IPS-NIHi11 (cell line): ENCODE measurements at regions not wholly inside any gene's neighbourhood (a gene's known extent, or its start where the extent isn't known, plus 50 kb on each side); places are given as distances from the start of the nearest gene placed in this dataset.
"Not testable (repeated sequence)": the region's sequence is repeated elsewhere in the genome, so short reads cannot be mapped to it uniquely, and the experiment has no call there.

Source experiments
- DNase-seq: peaks from one replicate; pipeline ENCODE4 v3.0.0; 2012; ENCODE audit warnings: mixed read lengths, low spot score

DNA sequence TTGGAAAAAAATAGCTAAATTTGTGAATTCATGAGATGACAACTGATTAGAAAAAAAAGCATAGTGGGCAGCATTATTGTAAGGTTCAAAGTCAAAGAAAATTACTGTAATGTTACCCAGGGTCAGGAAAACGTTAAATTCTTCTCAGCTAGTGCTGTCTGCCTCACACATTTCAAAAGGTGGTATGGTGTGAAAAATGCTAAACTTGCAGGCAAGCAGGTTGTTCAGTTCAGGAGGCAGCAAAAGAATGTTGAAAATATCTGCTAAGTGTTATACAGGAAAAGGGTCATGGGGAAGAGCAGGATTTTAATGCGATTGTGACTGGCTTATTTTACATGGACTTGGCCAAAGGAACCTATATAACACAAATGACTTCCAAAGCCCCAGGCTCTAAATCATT, 232.5 kb upstream of the NDST3 start:
- no peak for DNase-seq

GRCh38 chr4:117811731-117812130, 222.6 kb upstream of the NDST3 start:
- DNase-seq: no peak

GRCh38 chr4:117814277-117815246, 219.7 kb upstream of the NDST3 start:
- DNase-seq: no peak

DNA sequence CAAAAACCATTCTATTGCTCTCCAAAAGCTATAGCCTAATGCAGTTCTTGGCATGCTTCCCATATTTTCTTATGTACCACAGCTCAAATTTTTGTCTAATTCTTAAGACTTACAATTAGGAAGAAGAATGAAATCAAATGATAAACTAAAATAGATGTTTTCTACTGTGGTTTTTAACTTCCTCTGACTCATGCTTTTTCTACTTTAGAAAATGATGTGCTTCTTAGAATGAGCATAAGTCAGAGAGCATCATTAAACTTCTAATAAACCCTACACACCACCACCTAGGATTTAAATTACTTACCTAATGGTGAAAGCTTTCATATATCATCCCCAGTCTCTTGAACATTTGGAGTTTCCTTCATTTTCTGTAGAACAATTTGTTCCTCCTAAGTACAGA, 217.0 kb upstream of the NDST3 start:
- DNase-seq: no peak

GRCh38 chr4:117821834-117822233, 212.5 kb upstream of the NDST3 start:
- DNase-seq: no peak

GRCh38 chr4:117823388-117823787, 210.9 kb upstream of the NDST3 start:
- no peak for DNase-seq

- DNase-seq: no peak
Measured at GRCh38 chr4:117825600-117825999, 208.7 kb upstream of the NDST3 start.

- DNase-seq: no peak
Measured at GRCh38 chr4:117831060-117831683, 203.1 kb upstream of the NDST3 start.

DNA sequence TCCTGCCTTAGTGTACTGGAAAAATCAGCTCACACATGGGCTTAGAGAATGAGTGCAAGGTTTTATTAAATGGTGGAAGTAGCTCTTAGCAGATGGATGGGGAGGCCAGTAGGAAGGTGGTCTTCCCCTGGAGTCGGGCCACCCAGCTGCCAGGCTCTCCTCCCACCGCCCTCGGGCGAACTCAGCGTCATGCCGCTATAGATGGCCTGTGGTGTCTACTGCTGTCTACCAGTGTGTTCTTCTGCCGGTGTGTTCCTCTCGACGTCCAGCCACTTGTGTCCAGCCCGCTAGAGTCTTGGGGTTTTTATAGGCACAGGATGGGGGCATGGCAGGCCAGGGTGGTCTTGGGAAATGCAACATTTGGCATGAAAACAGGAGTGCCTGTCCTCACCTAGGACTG, 198.7 kb upstream of the NDST3 start:
- DNase-seq: no peak

DNA sequence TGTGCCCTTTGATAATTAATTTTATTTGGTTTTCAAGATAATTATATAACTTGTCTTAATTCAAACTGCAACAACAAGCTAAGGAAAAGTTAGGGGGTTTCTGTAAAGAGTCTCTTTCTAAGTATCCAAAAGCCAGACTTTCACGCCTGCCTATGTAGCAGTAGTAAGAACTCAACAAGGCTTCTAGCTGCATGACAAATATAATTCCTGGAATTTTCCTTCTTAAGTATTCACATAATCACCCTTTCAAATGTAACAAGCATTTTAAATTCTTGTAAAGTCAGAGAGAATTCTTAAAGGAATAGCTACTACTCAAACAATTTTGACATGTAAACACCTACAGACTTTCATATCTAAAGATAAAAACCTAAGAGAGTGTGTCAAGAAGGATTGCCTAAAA, 189.7 kb upstream of the NDST3 start:
- DNase-seq: no peak

- no peak for DNase-seq
Measured at GRCh38 chr4:117845270-117845669, 189.0 kb upstream of the NDST3 start.

DNA sequence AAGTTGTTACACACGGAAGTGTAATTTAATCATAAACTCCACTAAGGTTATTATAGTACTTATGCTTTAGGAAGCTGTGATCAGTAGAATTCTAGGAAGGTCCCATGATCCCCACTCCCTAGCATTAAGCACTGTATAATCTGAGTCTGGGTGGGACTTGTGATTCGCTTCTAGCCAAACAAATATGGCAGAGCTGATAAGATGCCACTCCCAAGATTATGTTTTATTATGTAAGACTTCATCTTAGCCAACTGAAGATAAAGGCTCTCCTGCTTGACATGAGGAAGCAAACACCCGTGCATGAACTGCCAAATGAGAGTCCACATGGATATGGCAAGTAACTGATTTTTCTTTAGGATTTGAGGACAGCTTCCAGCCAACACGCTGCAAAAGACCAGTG, 186.4 kb upstream of the NDST3 start:
- no peak for DNase-seq

DNA sequence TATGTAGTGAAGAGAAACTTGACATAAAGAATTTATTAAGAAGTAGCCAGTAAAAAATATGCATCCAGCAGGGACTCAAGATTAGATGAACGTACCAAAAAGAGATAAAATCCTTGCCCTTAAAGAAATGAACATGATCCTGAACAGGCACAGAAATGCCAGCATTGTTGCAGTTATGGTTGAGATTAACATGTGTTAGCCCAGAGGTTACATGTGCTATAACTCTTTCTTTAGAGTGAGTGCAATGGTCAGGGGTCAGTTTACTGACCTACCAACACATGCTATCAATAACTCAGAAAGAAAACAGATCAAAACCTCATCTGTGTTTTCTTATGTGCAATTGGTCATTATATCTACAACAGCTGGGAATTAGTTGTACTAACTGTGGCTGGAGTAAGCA, 166.1 kb upstream of the NDST3 start:
- no peak for DNase-seq

DNA sequence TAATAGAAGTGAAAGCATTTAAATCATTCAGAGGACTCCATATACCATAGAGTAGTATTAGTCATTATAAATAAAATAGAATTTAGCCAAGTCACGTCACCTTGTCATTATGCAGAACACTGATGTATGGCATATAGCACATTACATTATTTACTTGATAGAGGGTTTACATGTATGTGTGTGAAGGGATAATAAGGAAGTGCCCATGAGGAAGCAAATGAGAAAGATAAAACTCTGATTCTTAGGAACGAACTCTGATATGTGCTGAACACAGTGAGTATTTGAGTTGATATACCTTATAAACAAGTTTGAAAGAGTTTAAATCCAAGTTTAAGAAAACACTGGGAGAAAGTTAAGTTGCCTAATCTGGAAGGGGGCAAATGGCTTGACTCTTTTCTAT, 160.5 kb upstream of the NDST3 start:
- no peak for DNase-seq

DNA sequence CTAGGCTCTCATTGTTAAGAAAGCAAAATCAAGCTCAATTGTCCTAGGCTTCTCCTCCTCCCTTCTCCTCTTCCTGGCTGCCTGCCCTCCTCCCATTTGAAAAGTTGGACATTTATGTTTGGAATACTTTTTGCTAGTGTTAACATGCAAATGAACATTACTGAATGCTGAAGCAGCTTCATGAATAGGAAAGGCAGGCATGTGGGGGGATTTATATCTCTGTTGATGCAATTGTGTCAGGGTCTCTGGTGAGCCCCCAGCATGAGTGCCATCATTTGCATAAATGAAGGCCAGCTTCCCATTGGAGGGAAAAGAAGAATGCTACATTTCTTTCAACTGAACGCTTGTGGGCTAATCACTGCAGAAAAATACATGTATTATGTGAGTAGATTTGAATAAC, 160.1 kb upstream of the NDST3 start:
- DNase-seq: no peak

- no peak for DNase-seq
Measured at GRCh38 chr4:117889978-117890377, 144.3 kb upstream of the NDST3 start.

DNA sequence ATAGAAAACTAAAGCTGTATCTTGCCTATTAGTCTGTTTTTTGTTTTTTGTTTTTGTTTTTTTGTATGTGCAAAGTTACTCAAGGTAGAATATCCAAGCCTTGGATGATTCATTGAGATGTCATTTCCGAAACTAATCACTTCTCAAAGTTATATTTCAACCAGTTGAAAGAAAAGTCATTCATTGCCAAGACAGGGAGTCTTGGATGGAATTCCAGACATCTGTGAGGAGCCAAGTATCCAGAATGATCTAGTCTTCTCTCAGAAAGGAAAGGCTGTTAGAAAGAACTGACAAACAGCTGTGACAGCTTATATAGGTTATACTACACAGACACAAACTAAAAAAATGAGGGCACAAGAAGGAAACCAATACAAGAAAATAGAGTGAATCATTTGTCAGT, 141.1 kb upstream of the NDST3 start:
- DNase-seq: no peak

DNA sequence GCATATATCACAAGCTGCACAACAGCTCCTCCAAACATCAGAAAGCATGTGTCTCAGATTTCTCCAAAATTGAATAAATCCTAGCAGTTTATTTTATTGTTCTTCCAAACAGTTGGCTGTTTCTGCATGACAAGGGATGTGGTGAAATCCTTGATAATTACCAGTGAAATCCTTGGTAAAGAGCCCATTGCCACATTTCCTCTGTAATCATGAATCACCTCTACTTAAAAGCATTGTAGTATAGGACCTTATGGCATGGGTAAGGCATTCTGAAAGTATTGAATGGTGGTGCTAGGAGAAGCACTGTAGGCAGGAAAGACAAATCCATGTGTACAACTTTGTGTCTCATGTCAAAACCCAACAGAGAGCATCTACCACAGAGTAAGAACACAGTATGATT, 135.8 kb upstream of the NDST3 start:
- DNase-seq: no peak

DNA sequence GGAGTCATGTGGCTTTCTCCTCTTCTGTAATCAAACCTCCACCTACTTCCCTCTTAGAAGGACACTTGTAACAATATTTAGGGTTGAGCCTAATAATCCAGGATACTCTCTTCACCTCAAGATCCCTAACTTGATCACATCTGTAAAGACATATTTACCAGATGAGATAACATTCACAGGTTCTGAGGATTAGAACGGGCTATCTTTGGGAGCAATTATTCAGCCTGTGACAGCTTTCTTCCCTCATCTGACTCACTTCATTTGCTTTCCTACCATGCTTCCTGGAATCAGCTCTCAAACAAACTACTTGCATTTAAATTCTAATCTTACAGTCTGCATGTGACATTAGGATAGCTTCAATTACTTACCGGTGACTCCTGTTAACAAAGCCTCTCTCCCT, 133.5 kb upstream of the NDST3 start:
- no peak for DNase-seq

- DNase-seq: no peak
Measured at GRCh38 chr4:117907646-117908045, 126.6 kb upstream of the NDST3 start.

DNA sequence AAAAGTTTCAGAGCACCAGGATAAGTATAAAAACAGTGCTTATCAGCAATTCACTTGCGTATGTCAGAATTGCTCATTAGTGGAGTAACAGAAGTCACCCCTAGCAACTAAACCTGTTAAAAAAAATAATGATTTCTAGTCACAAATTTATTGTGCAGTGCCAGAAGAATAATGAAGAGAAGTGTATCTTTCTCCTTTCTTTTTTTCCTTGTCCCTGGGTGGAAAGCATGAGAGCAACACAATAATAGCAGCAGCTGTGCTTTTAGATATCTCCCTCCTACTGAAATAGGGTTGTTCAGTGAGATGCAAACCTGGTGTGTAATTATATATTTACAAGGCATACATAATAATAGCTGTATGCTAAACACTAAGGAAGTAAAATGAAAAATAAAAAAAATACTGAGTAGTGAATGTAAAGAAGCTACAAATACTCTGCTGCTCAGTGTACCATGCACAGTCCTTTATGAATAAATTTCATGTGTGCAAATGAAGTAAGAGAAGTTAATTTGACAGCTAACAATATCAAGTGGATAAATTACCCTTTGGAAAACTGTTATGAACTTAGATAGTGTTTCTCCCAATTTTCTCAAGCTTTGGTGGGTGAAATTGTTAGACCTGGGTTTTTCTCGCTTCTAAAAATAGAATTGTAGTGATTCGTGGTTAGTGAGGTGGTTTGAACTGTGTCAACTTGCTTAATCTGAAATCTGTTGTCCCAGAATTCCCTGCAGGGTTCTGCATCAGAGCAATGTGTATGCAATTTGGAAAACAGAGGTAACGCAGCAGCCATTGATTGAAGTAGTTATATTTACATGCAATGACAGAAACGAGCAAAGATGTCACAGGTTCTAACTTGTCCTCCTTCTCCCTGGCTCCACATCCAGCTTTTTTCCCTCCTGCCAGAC, 125.7 kb upstream of the NDST3 start:
- DNase-seq: no peak

GRCh38 chr4:117916728-117917127, 117.6 kb upstream of the NDST3 start:
- no peak for DNase-seq

- DNase-seq: not testable (repeated sequence)
Measured at GRCh38 chr4:117922311-117922710, 112.0 kb upstream of the NDST3 start.
